ENCODE measurements at regions not wholly inside any gene's neighbourhood (a gene's known extent, or its start where the extent isn't known, plus 50 kb on each side); places are given as distances from the start of the nearest gene placed in this dataset.
A peak's percentile ranks its signal among the peaks of the same experiment; 100 is the strongest.

- no peak for FAIRE-seq
- DNase-seq (ENCODE audit: insufficient read length, low spot score), result no peak
- TF ChIP-seq POU2F2 (IDR thresholded peaks at IDR 0.05; ENCODE audit: low read depth, low read length), result no peak
- no peak for TF ChIP-seq PAX5 (IDR thresholded peaks at IDR 0.05; ENCODE audit: insufficient read depth, low read length, severe bottlenecking)
- TF ChIP-seq TAF1 (IDR thresholded peaks at IDR 0.05; ENCODE audit: low read depth, low read length), result no peak
- no peak for TF ChIP-seq POLR2AphosphoS5 (IDR thresholded peaks at IDR 0.05; ENCODE audit: low read depth, low read length)
- no peak for TF ChIP-seq POLR2A (IDR thresholded peaks at IDR 0.05; ENCODE audit: low read depth, low read length)
- TF ChIP-seq SPI1 (IDR thresholded peaks at IDR 0.05; ENCODE audit: low read depth, low read length), result no peak
Observed at GRCh38 chr13:27004326-27004725, 167.3 kb downstream of the USP12 start.

DNA sequence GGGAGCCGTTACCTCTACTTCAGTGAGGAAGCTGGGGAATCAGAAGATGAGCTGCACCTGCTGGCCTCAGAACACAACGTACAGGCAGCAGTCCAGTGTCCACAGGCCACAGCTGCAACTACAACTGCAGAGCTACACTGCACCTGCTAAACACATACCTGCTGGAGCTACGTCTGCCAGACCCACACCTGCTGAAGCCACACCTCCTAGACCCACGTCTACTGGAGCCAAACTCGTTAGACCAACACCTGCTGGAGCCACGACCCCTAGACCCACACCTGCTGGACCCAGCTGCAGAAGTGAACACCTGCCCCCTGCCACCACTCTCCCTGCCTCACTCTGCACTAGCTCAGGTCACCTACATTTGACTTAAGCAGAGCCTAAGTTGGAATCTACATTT, 169.9 kb downstream of the USP12 start:
- no peak for DNase-seq (ENCODE audit: insufficient read length, low spot score)
- peak; percentile 20 for FAIRE-seq
- no peak for TF ChIP-seq POU2F2 (IDR thresholded peaks at IDR 0.05; ENCODE audit: low read depth, low read length)
- no peak for TF ChIP-seq POLR2A (IDR thresholded peaks at IDR 0.05; ENCODE audit: low read depth, low read length)

DNA sequence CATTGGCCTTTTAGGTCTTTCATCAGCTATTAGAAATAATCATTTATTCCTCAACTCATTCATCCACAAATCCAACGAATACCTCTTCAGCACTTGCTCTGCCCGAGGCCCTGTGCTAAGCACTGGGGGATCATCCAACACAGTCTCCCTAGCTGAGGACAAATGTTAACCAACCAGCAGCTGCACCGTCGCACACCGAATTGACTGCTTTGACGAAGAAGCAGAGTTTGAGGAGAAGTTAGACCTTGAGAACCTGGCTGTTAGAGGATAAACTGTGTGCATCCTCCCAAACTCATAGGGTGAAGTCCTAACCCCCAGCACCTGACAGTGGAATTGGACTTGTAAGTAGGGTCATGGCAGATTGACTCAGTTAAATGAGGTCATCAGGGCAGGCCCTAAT, 170.9 kb downstream of the USP12 start:
- no peak for DNase-seq (ENCODE audit: insufficient read length, low spot score)
- no peak for TF ChIP-seq TAF1 (IDR thresholded peaks at IDR 0.05; ENCODE audit: low read depth, low read length)
- TF ChIP-seq SPI1 (IDR thresholded peaks at IDR 0.05; ENCODE audit: low read depth, low read length), result no peak
- no peak for TF ChIP-seq POLR2A (IDR thresholded peaks at IDR 0.05; ENCODE audit: low read depth, low read length)
- no peak for TF ChIP-seq POLR2AphosphoS5 (IDR thresholded peaks at IDR 0.05; ENCODE audit: low read depth, low read length)
- no peak for TF ChIP-seq POU2F2 (IDR thresholded peaks at IDR 0.05; ENCODE audit: low read depth, low read length)
- no peak for TF ChIP-seq PAX5 (IDR thresholded peaks at IDR 0.05; ENCODE audit: insufficient read depth, low read length, severe bottlenecking)
- no peak for FAIRE-seq

GRCh38 chr13:26999499-26999898, 172.1 kb downstream of the USP12 start:
- no peak for FAIRE-seq
- TF ChIP-seq POU2F2 (IDR thresholded peaks at IDR 0.05; ENCODE audit: low read depth, low read length), result no peak
- no peak for TF ChIP-seq PAX5 (IDR thresholded peaks at IDR 0.05; ENCODE audit: insufficient read depth, low read length, severe bottlenecking)
- no peak for TF ChIP-seq POLR2AphosphoS5 (IDR thresholded peaks at IDR 0.05; ENCODE audit: low read depth, low read length)
- no peak for TF ChIP-seq POLR2A (IDR thresholded peaks at IDR 0.05; ENCODE audit: low read depth, low read length)
- TF ChIP-seq SPI1 (IDR thresholded peaks at IDR 0.05; ENCODE audit: low read depth, low read length), result no peak
- no peak for TF ChIP-seq TAF1 (IDR thresholded peaks at IDR 0.05; ENCODE audit: low read depth, low read length)
- no peak for DNase-seq (ENCODE audit: insufficient read length, low spot score)

GRCh38 chr13:26998292-26998691, 173.3 kb downstream of the USP12 start:
- FAIRE-seq (peak; percentile 58), DNase-seq (ENCODE audit: insufficient read length, low spot score) (no peak)
- TF ChIP-seq PAX5 (IDR thresholded peaks at IDR 0.05; ENCODE audit: insufficient read depth, low read length, severe bottlenecking) (no peak), SPI1 (IDR thresholded peaks at IDR 0.05; ENCODE audit: low read depth, low read length) (peak; percentile 72)

DNA sequence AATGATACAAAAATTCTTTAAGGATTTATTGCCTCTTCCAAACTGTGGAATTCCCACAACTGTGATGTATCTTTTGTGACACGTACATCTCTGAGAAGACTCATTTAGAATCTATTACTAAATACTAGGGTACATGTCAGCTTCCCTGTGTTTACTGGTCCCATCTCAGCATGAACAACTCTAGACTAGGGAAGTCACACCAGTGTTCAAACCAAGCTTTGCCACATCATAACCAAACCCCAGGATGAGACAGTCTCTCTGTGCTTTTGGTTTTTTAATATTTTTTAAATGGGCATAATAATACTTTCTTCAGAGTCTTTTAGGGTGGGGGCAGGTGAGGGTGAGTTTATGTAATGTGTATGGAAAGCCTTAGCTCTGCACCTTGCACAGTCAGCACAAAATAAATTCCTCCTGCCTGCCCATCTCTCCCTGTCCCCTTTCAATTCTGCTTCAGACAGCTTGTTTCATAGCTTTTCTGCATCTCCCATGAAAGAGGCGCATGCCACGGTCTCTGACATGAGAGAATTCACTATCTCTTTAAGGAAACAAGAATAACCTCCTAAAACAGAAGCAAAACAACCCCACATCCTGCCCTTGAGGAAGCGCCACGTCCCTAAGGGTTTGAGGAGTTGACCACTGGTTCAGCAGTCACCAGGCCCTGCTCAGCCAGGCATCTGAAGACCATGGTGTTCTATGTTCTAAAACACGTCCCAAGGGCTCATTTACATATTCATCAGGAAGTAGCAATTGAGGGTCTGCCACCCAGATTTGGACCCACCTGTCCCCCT, 174.5 kb downstream of the USP12 start:
- peak; percentile 71; the same call in 1 of the 2 replicates for TF ChIP-seq POU2F2 (IDR thresholded peaks at IDR 0.05; ENCODE audit: low read depth, low read length)
- no peak for TF ChIP-seq POLR2A (IDR thresholded peaks at IDR 0.05; ENCODE audit: low read depth, low read length)
- peak; percentile 85 for FAIRE-seq

GRCh38 chr13:26995159-26995558, 176.5 kb downstream of the USP12 start:
- FAIRE-seq, result no peak
- TF ChIP-seq PAX5 (IDR thresholded peaks at IDR 0.05; ENCODE audit: insufficient read depth, low read length, severe bottlenecking), result no peak
- no peak for TF ChIP-seq SPI1 (IDR thresholded peaks at IDR 0.05; ENCODE audit: low read depth, low read length)
- TF ChIP-seq POLR2AphosphoS5 (IDR thresholded peaks at IDR 0.05; ENCODE audit: low read depth, low read length), result no peak
- no peak for TF ChIP-seq TAF1 (IDR thresholded peaks at IDR 0.05; ENCODE audit: low read depth, low read length)
- no peak for TF ChIP-seq POU2F2 (IDR thresholded peaks at IDR 0.05; ENCODE audit: low read depth, low read length)
- TF ChIP-seq POLR2A (IDR thresholded peaks at IDR 0.05; ENCODE audit: low read depth, low read length), result no peak
- no peak for DNase-seq (ENCODE audit: insufficient read length, low spot score)

More for the DNA sequence above, 174.5 kb downstream of the USP12 start:
- no peak for DNase-seq (ENCODE audit: insufficient read length, low spot score)

DNA sequence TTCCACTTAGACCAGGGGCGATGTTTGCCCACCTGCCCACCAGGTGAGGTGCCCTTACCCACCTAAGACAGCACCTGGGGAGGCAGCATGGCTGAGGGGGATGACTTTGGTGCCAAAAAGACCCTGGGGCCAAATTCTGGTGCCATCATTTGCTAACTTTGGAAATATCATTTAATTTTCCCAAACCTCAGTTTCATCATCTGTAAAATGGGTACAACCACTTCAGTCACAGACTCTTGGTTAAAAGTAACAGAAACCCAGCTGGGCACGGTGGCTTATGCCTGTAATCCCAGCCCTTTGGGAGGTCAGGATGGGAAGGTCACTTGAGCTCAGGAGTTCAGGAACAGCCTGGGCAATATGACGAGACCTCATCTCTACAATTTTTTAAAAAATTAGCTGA, 177.8 kb downstream of the USP12 start:
- FAIRE-seq, result no peak
- TF ChIP-seq POU2F2 (IDR thresholded peaks at IDR 0.05; ENCODE audit: low read depth, low read length) (no peak), POLR2AphosphoS5 (IDR thresholded peaks at IDR 0.05; ENCODE audit: low read depth, low read length) (no peak), TAF1 (IDR thresholded peaks at IDR 0.05; ENCODE audit: low read depth, low read length) (no peak), POLR2A (IDR thresholded peaks at IDR 0.05; ENCODE audit: low read depth, low read length) (no peak), SPI1 (IDR thresholded peaks at IDR 0.05; ENCODE audit: low read depth, low read length) (no peak), PAX5 (IDR thresholded peaks at IDR 0.05; ENCODE audit: insufficient read depth, low read length, severe bottlenecking) (no peak)
- DNase-seq (ENCODE audit: insufficient read length, low spot score), result no peak

- DNase-seq (ENCODE audit: insufficient read length, low spot score), result no peak
- FAIRE-seq, result no peak
- TF ChIP-seq PAX5 (IDR thresholded peaks at IDR 0.05; ENCODE audit: insufficient read depth, low read length, severe bottlenecking) (no peak), TAF1 (IDR thresholded peaks at IDR 0.05; ENCODE audit: low read depth, low read length) (no peak)
Observed at GRCh38 chr13:26992951-26993719, 178.5 kb downstream of the USP12 start.

DNA sequence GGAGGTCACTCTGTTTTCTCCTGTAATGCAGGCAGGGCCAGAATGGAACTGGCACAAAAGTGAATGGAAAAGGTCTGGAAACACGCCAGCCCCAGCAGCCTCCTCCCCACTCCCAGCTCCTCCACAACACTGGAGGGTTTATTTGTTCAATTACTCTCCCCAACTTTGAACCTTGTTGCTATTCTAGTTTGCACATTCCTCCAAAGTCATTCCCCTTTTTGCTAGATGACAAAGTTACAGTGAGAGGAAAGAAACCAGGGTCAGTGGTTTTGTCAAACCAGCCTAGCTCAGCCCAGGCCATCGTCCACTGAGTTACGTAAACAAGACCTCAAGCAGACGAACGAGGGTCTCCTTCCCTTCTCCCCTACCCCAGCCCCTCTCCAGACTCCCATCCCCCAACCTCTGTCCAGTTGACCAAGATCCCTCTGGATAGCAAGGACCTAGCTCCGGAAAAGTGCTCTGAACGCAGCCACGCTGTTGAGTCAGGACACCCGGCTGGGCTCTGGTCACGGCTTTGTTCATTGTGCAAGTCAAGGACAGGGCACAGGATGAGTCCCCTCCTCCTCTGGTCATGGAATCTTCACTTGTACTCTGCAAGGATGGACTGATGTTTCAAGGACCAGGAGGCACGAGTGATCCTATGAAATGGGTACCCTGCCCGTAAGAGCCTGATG, 180.0 kb downstream of the USP12 start:
- DNase-seq (ENCODE audit: insufficient read length, low spot score), result no peak

More for the DNA sequence above, 180.0 kb downstream of the USP12 start:
- TF ChIP-seq POU2F2 (IDR thresholded peaks at IDR 0.05; ENCODE audit: low read depth, low read length), result no peak
- no peak for TF ChIP-seq POLR2AphosphoS5 (IDR thresholded peaks at IDR 0.05; ENCODE audit: low read depth, low read length)
- no peak for TF ChIP-seq PAX5 (IDR thresholded peaks at IDR 0.05; ENCODE audit: insufficient read depth, low read length, severe bottlenecking)
- no peak for TF ChIP-seq POLR2A (IDR thresholded peaks at IDR 0.05; ENCODE audit: low read depth, low read length)
- no peak for TF ChIP-seq SPI1 (IDR thresholded peaks at IDR 0.05; ENCODE audit: low read depth, low read length)
- no peak for TF ChIP-seq TAF1 (IDR thresholded peaks at IDR 0.05; ENCODE audit: low read depth, low read length)
- FAIRE-seq, result no peak
